GM12892 (cell line): ENCODE measurements at regions not wholly inside any gene's neighbourhood (a gene's known extent, or its start where the extent isn't known, plus 50 kb on each side); places are given as distances from the start of the nearest gene placed in this dataset.

Source experiments
- POLR2AphosphoS5 ChIP-seq: IDR thresholded peaks from 2 replicates; pipeline ENCODE4 v1.6.1; 2011; ENCODE audit warnings: low read depth, low read length, control low read depth
- TAF1 ChIP-seq: IDR thresholded peaks from 2 replicates; pipeline ENCODE4 v1.6.1; 2011; ENCODE audit warnings: low read depth, mild to moderate bottlenecking, control low read depth, low read length, borderline replicate concordance

DNA sequence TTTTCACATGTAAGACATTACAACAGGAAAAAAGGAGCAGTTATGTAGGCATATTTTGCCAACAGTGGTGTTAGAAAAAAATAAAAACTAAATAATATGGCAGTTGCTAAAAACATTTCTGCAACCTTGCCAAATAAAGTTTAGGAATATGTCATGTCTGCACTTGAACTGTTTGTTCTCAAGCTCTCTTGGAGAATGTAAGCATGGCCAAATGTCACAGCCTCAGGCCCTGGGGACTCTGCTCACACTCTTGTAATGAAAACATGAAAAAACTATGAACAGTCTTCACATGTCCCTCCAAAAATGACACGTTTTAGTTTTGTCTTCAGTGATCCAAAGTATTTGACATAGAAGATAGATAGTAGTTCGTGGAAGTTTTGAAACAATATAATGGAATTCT, 753.3 kb downstream of the LTN1 start:
- no peak for TF ChIP-seq POLR2AphosphoS5
- no peak for TF ChIP-seq TAF1
